ENCODE measurements at regions not wholly inside any gene's neighbourhood (a gene's known extent, or its start where the extent isn't known, plus 50 kb on each side); places are given as distances from the start of the nearest gene placed in this dataset.

DNA sequence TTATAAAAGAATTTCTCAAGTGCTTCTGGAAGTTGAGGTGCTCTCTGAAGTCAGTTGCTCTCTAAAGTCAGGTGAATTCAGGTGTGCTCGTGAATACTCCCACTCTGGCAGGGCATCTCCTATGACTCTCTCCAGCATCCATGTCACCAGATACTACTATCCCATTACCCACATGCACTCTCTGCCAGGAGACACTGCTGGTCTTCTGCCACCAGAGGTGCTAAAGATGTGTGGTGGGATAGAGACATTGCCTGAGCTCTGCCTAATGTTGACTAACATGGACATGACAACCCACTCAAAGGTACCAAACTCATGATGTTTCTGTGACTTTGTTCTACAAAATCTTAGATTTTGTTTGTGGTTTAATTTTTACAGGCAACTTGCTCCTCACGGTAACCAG is 106.4 kb upstream of the HNRNPA3 start:
- Histone ChIP-seq H3K27me3 (ENCODE audit: insufficient read depth, low read depth) (0 out of 2 replicates have a peak, but pooled peaks cover 6% of the 10 kb centered on the region), H3K9me2 (ENCODE audit: insufficient read depth) (no peaks in the 10 kb centered on the region), H3F3A (ENCODE audit: insufficient read depth, low read depth) (no peaks in the 10 kb centered on the region), H3K36me3 (ENCODE audit: low read depth) (no peaks in the 10 kb centered on the region), H2AFZ (no peak overlapping the region), H3K4me1 (replicated peaks; ENCODE audit: insufficient read depth) (no peaks in the 10 kb centered on the region), H3K9me3 (ENCODE audit: insufficient read depth, low read depth) (no peaks in the 10 kb centered on the region; the same call in 1 of the 2 replicates), H3K4me3 (no peak overlapping the region), H3K27ac (no peak overlapping the region), H3K79me2 (ENCODE audit: low read depth) (no peaks in the 10 kb centered on the region), H3K4me2 (no peak overlapping the region), H4K20me1 (ENCODE audit: insufficient read depth) (no peaks in the 10 kb centered on the region)
- ChIA-PET CTCF (no interaction called here), POLR2A (ENCODE audit: unreplicated experiment) (no interaction called here)
- TF ChIP-seq EZH2 (IDR thresholded peaks at IDR 0.05; ENCODE audit: low read depth), result no peak
- TF ChIP-seq, protein P1, sequence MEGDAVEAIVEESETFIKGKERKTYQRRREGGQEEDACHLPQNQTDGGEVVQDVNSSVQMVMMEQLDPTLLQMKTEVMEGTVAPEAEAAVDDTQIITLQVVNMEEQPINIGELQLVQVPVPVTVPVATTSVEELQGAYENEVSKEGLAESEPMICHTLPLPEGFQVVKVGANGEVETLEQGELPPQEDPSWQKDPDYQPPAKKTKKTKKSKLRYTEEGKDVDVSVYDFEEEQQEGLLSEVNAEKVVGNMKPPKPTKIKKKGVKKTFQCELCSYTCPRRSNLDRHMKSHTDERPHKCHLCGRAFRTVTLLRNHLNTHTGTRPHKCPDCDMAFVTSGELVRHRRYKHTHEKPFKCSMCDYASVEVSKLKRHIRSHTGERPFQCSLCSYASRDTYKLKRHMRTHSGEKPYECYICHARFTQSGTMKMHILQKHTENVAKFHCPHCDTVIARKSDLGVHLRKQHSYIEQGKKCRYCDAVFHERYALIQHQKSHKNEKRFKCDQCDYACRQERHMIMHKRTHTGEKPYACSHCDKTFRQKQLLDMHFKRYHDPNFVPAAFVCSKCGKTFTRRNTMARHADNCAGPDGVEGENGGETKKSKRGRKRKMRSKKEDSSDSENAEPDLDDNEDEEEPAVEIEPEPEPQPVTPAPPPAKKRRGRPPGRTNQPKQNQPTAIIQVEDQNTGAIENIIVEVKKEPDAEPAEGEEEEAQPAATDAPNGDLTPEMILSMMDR (conservative IDR thresholded peaks at IDR 0.05), result no peak; the same call in 1 of the 2 replicates
- BruUV-seq (replicated peaks), result no TSS peak
- DNase-seq, result no peak
- intact Hi-C loops (cut with micrococcal nuclease; ENCODE audit: unreplicated experiment), result no loop called here

DNA sequence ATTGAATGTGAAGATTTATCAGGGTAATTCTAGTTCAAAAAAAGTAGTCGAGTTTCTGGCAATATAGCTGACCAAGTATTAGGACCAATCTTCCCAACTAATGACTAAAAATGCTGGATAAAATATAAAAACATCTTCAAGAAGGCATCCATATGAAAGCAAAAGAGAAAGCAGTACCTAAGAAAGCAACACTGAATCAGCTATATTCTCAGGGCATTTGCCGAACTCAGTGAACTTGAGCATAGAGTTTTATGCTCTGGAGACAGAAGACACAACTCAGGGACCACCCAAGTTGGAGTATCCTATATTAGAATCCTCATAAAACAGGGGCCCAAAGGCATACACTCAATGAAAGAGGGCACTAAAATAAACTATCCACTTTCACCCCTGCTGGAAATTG is 103.7 kb upstream of the HNRNPA3 start:
- Histone ChIP-seq H3K4me1 (replicated peaks; ENCODE audit: insufficient read depth) (no peaks in the 10 kb centered on the region), H2AFZ (no peak overlapping the region), H3K9me2 (ENCODE audit: insufficient read depth) (no peaks in the 10 kb centered on the region; the same call in 1 of the 2 replicates), H3F3A (ENCODE audit: insufficient read depth, low read depth) (no peaks in the 10 kb centered on the region), H4K20me1 (ENCODE audit: insufficient read depth) (no peaks in the 10 kb centered on the region), H3K4me3 (no peak overlapping the region), H3K79me2 (ENCODE audit: low read depth) (no peaks in the 10 kb centered on the region), H3K36me3 (ENCODE audit: low read depth) (no peaks in the 10 kb centered on the region), H3K9me3 (ENCODE audit: insufficient read depth, low read depth) (no peaks in the 10 kb centered on the region; the same call in 1 of the 2 replicates), H3K4me2 (no peak overlapping the region), H3K27ac (no peak overlapping the region), H3K27me3 (ENCODE audit: insufficient read depth, low read depth) (0 out of 2 replicates have a peak, but pooled peaks cover 6% of the 10 kb centered on the region)
- no peak for DNase-seq
- TF ChIP-seq EZH2 (IDR thresholded peaks at IDR 0.05; ENCODE audit: low read depth), result no peak
- TF ChIP-seq, protein P1 (conservative IDR thresholded peaks at IDR 0.05), result no peak
- intact Hi-C loops (cut with micrococcal nuclease; ENCODE audit: unreplicated experiment), result no loop called here
- CTCF ChIA-PET, result no interaction called here
- POLR2A ChIA-PET (ENCODE audit: unreplicated experiment), result no interaction called here
- BruUV-seq (replicated peaks), result no TSS peak

DNA sequence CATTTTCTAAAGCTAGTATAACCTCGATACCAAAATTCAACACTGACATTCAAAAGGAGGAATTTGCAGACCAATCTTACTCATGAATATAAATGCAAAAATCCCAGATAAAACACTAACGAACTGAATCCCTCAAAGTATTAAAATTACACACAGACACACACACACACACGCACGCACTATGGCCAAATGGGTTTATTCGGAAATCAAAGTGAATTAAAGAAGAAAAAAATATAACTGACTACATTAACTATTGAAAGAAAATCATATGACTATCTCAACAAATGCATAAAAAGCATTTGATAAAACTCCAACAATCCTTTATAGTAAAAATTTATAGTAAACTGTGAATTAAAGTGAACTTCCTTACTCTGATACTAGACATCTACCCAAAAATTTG is 97.9 kb upstream of the HNRNPA3 start:
- intact Hi-C loops (cut with micrococcal nuclease; ENCODE audit: unreplicated experiment), result no loop called here
- TF ChIP-seq EZH2 (IDR thresholded peaks at IDR 0.05; ENCODE audit: low read depth), result no peak
- TF ChIP-seq, protein P1 (conservative IDR thresholded peaks at IDR 0.05), result no peak
- POLR2A ChIA-PET (ENCODE audit: unreplicated experiment), result no interaction called here

More for the DNA sequence above, 97.9 kb upstream of the HNRNPA3 start:
- Histone ChIP-seq H3K4me3 (no peak overlapping the region), H3K36me3 (ENCODE audit: low read depth) (no peaks in the 10 kb centered on the region), H2AFZ (no peak overlapping the region), H3K4me1 (replicated peaks; ENCODE audit: insufficient read depth) (no peaks in the 10 kb centered on the region), H3K9me3 (ENCODE audit: insufficient read depth, low read depth) (no peaks in the 10 kb centered on the region; the same call in 1 of the 2 replicates), H3K27me3 (ENCODE audit: insufficient read depth, low read depth) (no peaks in the 10 kb centered on the region), H3K9me2 (ENCODE audit: insufficient read depth) (no peaks in the 10 kb centered on the region; the same call in none of the 2 replicates), H3K27ac (no peak overlapping the region), H4K20me1 (ENCODE audit: insufficient read depth) (peaks cover 3% of the 10 kb centered on the region; the same call in 1 of the 2 replicates), H3F3A (ENCODE audit: insufficient read depth, low read depth) (no peaks in the 10 kb centered on the region), H3K4me2 (no peak overlapping the region), H3K79me2 (ENCODE audit: low read depth) (no peaks in the 10 kb centered on the region)
- CTCF ChIA-PET, result no interaction called here
- no peak for DNase-seq
- BruUV-seq (replicated peaks), result no TSS peak

Measured in PC-9 (cell line).